ENCODE measurements at regions not wholly inside any gene's neighbourhood (a gene's known extent, or its start where the extent isn't known, plus 50 kb on each side); places are given as distances from the start of the nearest gene placed in this dataset.

GRCh38 chrX:131778269-131779218 lies 234.7 kb downstream of the OR13H1 start:
- TF ChIP-seq CTCF (IDR thresholded peaks at IDR 0.05; ENCODE audit: low read depth, low read length, missing input control) = peak; percentile 37
- no peak for TF ChIP-seq MAX (IDR thresholded peaks at IDR 0.05)
- no peak for TF ChIP-seq REST (IDR thresholded peaks at IDR 0.05)
- TF ChIP-seq NR2F2 (IDR thresholded peaks at IDR 0.05) = no peak
- peak in 1 of 2 donors; percentile 90 for TF ChIP-seq RAD21 (IDR thresholded peaks at IDR 0.05)
- TF ChIP-seq HNF4G (IDR thresholded peaks at IDR 0.05) = no peak

All from liver (tissue), 3 donors.